ENCODE measurements at regions not wholly inside any gene's neighbourhood (a gene's known extent, or its start where the extent isn't known, plus 50 kb on each side); places are given as distances from the start of the nearest gene placed in this dataset.

DNA sequence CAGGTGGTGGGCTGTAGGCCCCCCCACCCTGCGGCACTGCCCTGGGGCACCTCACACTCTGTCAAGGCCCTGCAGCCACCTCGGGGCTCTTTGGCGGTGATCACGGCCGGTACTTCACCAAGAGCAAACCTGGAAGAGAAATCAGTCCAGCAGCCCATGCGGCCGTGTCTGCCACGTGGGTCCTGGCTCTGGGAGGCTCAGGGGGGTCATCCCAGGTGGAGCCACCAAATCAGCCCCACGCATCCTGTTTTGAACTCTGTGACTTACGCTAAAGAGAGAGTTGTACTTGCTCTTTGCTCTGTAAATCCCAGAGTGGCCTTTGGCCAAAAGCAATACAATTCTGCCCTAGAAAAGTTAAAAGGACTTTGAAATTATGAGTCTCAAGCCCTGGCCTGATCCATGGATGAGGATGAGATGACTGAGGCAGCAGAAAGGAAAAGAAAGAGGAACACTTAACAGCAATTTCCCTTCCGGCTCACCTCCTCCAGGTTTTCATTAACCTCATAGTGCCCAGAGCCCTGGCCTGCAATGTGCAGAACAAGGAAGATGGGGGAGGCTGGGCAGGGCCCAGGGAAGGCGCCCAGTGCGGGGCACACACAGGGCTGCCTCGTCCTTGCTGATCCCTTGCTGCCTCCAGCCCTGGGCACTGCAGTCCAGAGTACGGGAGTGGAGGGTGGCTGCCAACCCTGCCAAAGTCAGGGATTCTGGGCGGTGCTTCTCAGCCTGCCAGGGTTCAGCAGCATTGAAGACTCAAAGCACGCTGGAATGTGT, 337.0 kb downstream of the MATN1 start:
- H3K4me3 ChIP-seq (ENCODE audit: low read depth, low read length) = no peak overlapping the region
- TF ChIP-seq, protein P1, sequence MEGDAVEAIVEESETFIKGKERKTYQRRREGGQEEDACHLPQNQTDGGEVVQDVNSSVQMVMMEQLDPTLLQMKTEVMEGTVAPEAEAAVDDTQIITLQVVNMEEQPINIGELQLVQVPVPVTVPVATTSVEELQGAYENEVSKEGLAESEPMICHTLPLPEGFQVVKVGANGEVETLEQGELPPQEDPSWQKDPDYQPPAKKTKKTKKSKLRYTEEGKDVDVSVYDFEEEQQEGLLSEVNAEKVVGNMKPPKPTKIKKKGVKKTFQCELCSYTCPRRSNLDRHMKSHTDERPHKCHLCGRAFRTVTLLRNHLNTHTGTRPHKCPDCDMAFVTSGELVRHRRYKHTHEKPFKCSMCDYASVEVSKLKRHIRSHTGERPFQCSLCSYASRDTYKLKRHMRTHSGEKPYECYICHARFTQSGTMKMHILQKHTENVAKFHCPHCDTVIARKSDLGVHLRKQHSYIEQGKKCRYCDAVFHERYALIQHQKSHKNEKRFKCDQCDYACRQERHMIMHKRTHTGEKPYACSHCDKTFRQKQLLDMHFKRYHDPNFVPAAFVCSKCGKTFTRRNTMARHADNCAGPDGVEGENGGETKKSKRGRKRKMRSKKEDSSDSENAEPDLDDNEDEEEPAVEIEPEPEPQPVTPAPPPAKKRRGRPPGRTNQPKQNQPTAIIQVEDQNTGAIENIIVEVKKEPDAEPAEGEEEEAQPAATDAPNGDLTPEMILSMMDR (IDR thresholded peaks at IDR 0.05; ENCODE audit: borderline replicate concordance, insufficient read depth, low read depth, low read length) = no peak

DNA sequence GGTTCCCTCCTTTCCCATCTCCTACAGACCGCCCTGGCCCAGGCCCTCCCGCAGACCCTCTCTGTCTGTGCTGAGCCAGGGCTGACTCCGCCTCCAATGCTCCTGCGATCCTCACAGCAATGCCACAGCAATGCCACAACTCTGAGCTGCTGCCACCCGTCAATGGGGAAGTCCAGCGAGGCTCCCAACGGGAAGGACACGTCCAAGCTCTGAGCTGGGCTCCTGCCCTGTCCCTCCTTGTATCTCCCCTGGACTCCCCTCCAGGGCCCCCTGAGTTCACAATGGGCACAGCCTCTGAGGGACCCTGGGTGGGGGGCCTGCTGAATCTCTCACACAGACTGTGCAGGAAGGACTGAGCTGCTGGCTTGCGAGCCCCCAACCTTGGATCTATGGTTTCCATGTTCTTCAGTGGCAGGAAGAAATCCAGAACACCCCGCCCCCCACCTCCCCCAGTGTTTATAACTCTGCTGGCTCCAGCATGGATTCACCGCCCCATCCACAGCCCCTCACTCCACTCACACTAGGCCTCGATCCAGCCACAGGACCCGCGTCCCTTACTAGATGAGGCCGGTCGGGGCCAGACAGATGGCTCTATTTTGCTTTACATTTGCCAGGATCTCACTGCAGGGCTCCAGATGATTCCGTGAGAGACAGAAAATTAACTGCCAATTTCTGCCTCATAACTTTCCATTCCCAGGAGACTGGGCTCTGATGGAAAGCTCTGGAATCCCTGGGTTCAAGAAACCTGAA, 338.0 kb downstream of the MATN1 start:
- TF ChIP-seq, protein P1 (IDR thresholded peaks at IDR 0.05; ENCODE audit: borderline replicate concordance, insufficient read depth, low read depth, low read length) = no peak
- H3K4me3 ChIP-seq (ENCODE audit: low read depth, low read length) = no peak overlapping the region

DNA sequence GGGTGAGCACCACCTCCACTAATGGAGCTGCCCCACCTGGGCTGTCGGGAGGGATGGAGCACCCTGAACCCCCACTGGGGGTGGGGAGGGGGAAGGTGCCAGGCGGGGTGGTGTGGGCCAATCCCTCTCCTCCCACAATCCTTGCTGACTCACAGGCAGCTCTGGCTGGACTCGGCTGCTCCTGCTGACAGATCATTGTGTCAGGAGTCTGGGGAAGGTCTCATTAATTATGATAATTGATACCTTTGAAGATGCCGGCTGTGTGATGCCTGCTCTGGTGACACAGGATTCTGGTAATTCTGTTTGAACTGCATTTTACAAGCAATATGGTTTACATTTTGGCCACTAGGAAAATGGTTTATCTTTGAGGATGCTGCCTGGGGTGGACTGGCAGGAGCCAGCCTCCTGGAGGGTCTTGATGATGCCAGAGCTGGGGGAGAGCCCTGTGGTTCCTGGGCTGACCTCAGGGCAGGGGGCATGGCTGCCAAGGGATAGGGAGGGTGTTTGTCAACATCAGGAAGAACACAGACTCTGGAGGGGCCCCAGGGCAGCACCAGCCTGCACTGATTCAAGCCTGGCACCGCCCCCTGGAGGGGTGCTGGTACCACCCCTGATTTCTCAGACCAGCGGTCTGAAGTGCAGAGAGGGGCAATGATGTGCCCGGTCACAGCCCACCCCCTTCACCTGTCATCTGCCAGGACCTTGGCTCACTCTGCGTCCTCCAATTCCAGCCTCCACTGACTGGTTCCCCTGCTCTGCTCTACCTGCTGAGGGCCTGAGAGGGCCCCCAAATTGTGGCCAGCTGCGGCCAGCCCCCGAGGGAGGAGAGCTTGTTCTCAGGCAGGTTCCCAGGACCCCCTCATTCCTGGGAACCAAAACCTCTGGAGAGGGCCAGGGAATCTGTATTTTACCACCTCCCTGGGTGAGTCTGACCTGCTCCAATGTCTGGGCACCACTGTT, 338.8 kb downstream of the MATN1 start:
- TF ChIP-seq, protein P1 (IDR thresholded peaks at IDR 0.05; ENCODE audit: borderline replicate concordance, insufficient read depth, low read depth, low read length) = no peak

DNA sequence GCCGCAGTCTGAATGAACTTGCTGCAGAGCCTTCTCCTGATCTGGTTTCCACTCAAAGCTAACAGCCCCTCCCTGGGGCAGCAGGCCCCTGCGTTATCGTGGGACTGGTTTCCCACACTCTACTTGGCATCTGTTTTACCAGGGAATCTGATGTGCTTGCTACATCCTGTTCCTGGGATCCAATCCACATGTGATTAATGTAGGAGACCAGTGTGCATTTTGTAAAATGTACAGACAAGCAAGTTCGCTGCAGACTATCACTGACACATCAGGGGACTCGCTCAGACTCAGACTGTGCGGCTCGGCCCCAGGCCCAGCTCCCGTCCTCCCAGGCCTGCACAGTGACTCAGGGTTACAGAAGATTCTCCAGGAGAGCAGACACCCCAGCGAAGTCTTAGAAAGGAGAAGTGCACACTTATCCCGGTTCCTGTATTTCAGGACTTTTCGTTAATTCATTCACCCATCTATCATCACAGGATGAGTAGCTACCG, 340.1 kb downstream of the MATN1 start:
- TF ChIP-seq, protein P1 (IDR thresholded peaks at IDR 0.05; ENCODE audit: borderline replicate concordance, insufficient read depth, low read depth, low read length) = no peak
- no peak overlapping the region for H3K4me3 ChIP-seq (ENCODE audit: low read depth, low read length)

More for the DNA sequence above, 338.8 kb downstream of the MATN1 start:
- H3K4me3 ChIP-seq (ENCODE audit: low read depth, low read length) = no peak overlapping the region

DNA sequence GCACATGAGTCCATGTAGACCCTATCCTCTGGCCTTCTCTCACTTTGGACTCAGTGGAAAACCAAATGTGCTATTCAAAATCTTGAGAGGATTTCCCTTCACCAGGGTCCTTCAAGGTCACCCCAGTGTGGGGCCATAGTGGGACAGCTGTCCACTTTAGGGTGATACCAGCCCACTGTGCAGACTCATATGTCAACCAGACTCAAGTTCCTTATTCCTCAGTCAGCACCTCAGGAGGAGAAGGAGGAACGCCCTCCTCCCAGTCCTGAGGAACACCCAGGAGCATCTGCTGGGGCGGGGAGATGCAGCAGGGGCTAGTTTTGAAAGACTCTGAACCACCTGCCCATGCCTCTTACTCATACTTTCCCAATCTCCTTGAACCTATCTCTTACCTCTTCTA, 340.9 kb downstream of the MATN1 start:
- no peak overlapping the region for H3K4me3 ChIP-seq (ENCODE audit: low read depth, low read length)
- TF ChIP-seq, protein P1 (IDR thresholded peaks at IDR 0.05; ENCODE audit: borderline replicate concordance, insufficient read depth, low read depth, low read length) = no peak

DNA sequence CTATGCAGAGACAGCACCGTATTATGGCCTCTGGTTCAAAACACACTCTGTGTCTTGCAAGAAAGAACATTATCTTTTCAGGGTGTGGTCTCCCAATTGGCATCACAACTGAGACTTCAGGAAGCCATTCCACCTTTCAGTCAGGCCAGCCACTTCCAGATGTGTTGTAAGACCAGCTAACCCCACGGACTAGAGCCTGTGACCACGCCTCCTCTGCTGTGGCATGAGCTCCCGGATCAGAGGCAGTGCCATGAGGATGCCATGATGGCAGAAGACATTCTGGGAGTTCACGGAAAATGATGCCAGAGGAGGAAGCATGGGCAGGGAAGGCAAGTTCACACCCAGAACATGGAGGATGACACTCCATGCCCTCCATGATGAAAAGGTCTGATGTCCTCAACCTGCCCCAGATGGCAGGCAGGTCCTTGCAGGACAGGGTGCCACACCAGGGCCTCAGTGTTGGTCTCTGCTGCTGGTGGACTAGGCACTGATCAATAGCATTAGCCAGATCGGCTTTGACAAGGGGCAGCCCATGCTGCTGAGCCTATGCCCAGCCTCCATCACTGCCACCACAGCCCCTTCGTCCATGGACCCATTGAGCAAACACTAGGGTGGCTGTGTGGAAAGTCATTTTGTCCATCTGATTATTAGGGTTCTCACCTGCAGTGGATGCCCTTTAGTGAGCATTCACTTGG, 341.6 kb downstream of the MATN1 start:
- no peak overlapping the region for H3K4me3 ChIP-seq (ENCODE audit: low read depth, low read length)
- TF ChIP-seq, protein P1 (IDR thresholded peaks at IDR 0.05; ENCODE audit: borderline replicate concordance, insufficient read depth, low read depth, low read length) = no peak

All from GM12875 (cell line).